ENCODE measurements at regions not wholly inside any gene's neighbourhood (a gene's known extent, or its start where the extent isn't known, plus 50 kb on each side); places are given as distances from the start of the nearest gene placed in this dataset.
"Not testable (repeated sequence)": the region's sequence is repeated elsewhere in the genome, so short reads cannot be mapped to it uniquely, and the experiment has no call there.

GRCh38 chr6:141938664-141939063 lies 194.1 kb upstream of the GJE1 start:
- Histone ChIP-seq H3K9me3 (ENCODE audit: low read length) (0 out of 2 replicates have a peak, but pooled peaks cover 2% of the 10 kb centered on the region), H3K79me2 (ENCODE audit: low read length) (no peaks in the 10 kb centered on the region), H2AFZ (ENCODE audit: low read length) (no peak overlapping the region), H4K20me1 (ENCODE audit: insufficient read depth, low read depth, low read length) (no peaks in the 10 kb centered on the region), H3K4me2 (ENCODE audit: low read depth, low read length, poor library complexity, severe bottlenecking) (no peak overlapping the region), H3K27ac (ENCODE audit: low read length) (no peak overlapping the region), H3K36me3 (ENCODE audit: insufficient read depth, low read length) (no peaks in the 10 kb centered on the region), H3K9ac (ENCODE audit: low read length) (no peak overlapping the region), H3K9me2 (replicated peaks; ENCODE audit: insufficient read depth, low read length) (no peaks in the 10 kb centered on the region), H3K4me3 (ENCODE audit: low read length) (no peak overlapping the region), H3K27me3 (ENCODE audit: low read length) (no peaks in the 10 kb centered on the region), H3K4me1 (ENCODE audit: low read length) (no peaks in the 10 kb centered on the region)
- no peak for DNase-seq

GRCh38 chr6:141932685-141933084 lies 200.0 kb upstream of the GJE1 start:
- Histone ChIP-seq H3K27me3 (ENCODE audit: low read length) (no peaks in the 10 kb centered on the region), H3K79me2 (ENCODE audit: low read length) (no peaks in the 10 kb centered on the region), H4K20me1 (ENCODE audit: insufficient read depth, low read depth, low read length) (no peaks in the 10 kb centered on the region), H3K9me3 (ENCODE audit: low read length) (no peaks in the 10 kb centered on the region), H3K9ac (ENCODE audit: low read length) (no peak overlapping the region), H3K4me1 (ENCODE audit: low read length) (no peaks in the 10 kb centered on the region), H3K36me3 (ENCODE audit: insufficient read depth, low read length) (no peaks in the 10 kb centered on the region), H3K4me3 (ENCODE audit: low read length) (no peak overlapping the region), H3K9me2 (replicated peaks; ENCODE audit: insufficient read depth, low read length) (no peaks in the 10 kb centered on the region), H3K27ac (ENCODE audit: low read length) (no peak overlapping the region), H2AFZ (ENCODE audit: low read length) (no peak overlapping the region), H3K4me2 (ENCODE audit: low read depth, low read length, poor library complexity, severe bottlenecking) (no peak overlapping the region)
- DNase-seq = no peak

- H3K27ac ChIP-seq (ENCODE audit: low read length); H3K4me3 ChIP-seq (ENCODE audit: low read length); H3K4me1 ChIP-seq (ENCODE audit: low read length); H3K27me3 ChIP-seq (ENCODE audit: low read length); H4K20me1 ChIP-seq (ENCODE audit: insufficient read depth, low read depth, low read length); H3K79me2 ChIP-seq (ENCODE audit: low read length); H3K9me2 ChIP-seq (replicated peaks; ENCODE audit: insufficient read depth, low read length); H3K9me3 ChIP-seq (ENCODE audit: low read length); H3K36me3 ChIP-seq (ENCODE audit: insufficient read depth, low read length); DNase-seq; H3K4me2 ChIP-seq (ENCODE audit: low read depth, low read length, poor library complexity, severe bottlenecking); H2AFZ ChIP-seq (ENCODE audit: low read length); H3K9ac ChIP-seq (ENCODE audit: low read length): not testable (repeated sequence)
Observed at GRCh38 chr6:141926200-141926900, 206.4 kb upstream of the GJE1 start.

GRCh38 chr6:141925001-141925400 lies 207.7 kb upstream of the GJE1 start:
- no peaks in the 10 kb centered on the region for H3K27me3 ChIP-seq (ENCODE audit: low read length)
- H3K79me2 ChIP-seq (ENCODE audit: low read length) = no peaks in the 10 kb centered on the region
- no peak overlapping the region for H3K4me2 ChIP-seq (ENCODE audit: low read depth, low read length, poor library complexity, severe bottlenecking)
- DNase-seq = no peak
- H3K4me3 ChIP-seq (ENCODE audit: low read length) = no peak overlapping the region
- no peak overlapping the region for H2AFZ ChIP-seq (ENCODE audit: low read length)
- no peaks in the 10 kb centered on the region for H3K4me1 ChIP-seq (ENCODE audit: low read length)
- H3K9me3 ChIP-seq (ENCODE audit: low read length) = 0 out of 2 replicates have a peak, but pooled peaks cover 5% of the 10 kb centered on the region
- H3K9me2 ChIP-seq (replicated peaks; ENCODE audit: insufficient read depth, low read length) = no peaks in the 10 kb centered on the region
- no peak overlapping the region for H3K27ac ChIP-seq (ENCODE audit: low read length)
- H4K20me1 ChIP-seq (ENCODE audit: insufficient read depth, low read depth, low read length) = no peaks in the 10 kb centered on the region
- no peak overlapping the region for H3K9ac ChIP-seq (ENCODE audit: low read length)
- H3K36me3 ChIP-seq (ENCODE audit: insufficient read depth, low read length) = no peaks in the 10 kb centered on the region

- Histone ChIP-seq H3K27ac (ENCODE audit: low read length) (no peak overlapping the region), H3K79me2 (ENCODE audit: low read length) (no peaks in the 10 kb centered on the region), H3K4me2 (ENCODE audit: low read depth, low read length, poor library complexity, severe bottlenecking) (no peak overlapping the region), H3K4me1 (ENCODE audit: low read length) (no peaks in the 10 kb centered on the region), H3K36me3 (ENCODE audit: insufficient read depth, low read length) (no peaks in the 10 kb centered on the region), H2AFZ (ENCODE audit: low read length) (no peak overlapping the region), H3K9me2 (replicated peaks; ENCODE audit: insufficient read depth, low read length) (no peaks in the 10 kb centered on the region), H3K4me3 (ENCODE audit: low read length) (no peak overlapping the region), H3K9ac (ENCODE audit: low read length) (no peak overlapping the region), H3K9me3 (ENCODE audit: low read length) (0 out of 2 replicates have a peak, but pooled peaks cover 5% of the 10 kb centered on the region), H3K27me3 (ENCODE audit: low read length) (no peaks in the 10 kb centered on the region), H4K20me1 (ENCODE audit: insufficient read depth, low read depth, low read length) (no peaks in the 10 kb centered on the region)
- no peak for DNase-seq
Observed at GRCh38 chr6:141922898-141923297, 209.8 kb upstream of the GJE1 start.

- H3K9me2 ChIP-seq (replicated peaks; ENCODE audit: insufficient read depth, low read length); H3K36me3 ChIP-seq (ENCODE audit: insufficient read depth, low read length); H3K27ac ChIP-seq (ENCODE audit: low read length); DNase-seq; H2AFZ ChIP-seq (ENCODE audit: low read length); H3K9me3 ChIP-seq (ENCODE audit: low read length); H3K79me2 ChIP-seq (ENCODE audit: low read length); H3K4me2 ChIP-seq (ENCODE audit: low read depth, low read length, poor library complexity, severe bottlenecking); H3K4me3 ChIP-seq (ENCODE audit: low read length); H3K4me1 ChIP-seq (ENCODE audit: low read length); H4K20me1 ChIP-seq (ENCODE audit: insufficient read depth, low read depth, low read length); H3K27me3 ChIP-seq (ENCODE audit: low read length); H3K9ac ChIP-seq (ENCODE audit: low read length): not testable (repeated sequence)
Observed at GRCh38 chr6:141916682-141917505, 215.8 kb upstream of the GJE1 start.

- Histone ChIP-seq H3K79me2 (ENCODE audit: low read length) (no peaks in the 10 kb centered on the region), H3K9me3 (ENCODE audit: low read length) (no peaks in the 10 kb centered on the region), H3K4me3 (ENCODE audit: low read length) (no peak overlapping the region), H3K27me3 (ENCODE audit: low read length) (no peaks in the 10 kb centered on the region), H3K9ac (ENCODE audit: low read length) (no peak overlapping the region), H4K20me1 (ENCODE audit: insufficient read depth, low read depth, low read length) (no peaks in the 10 kb centered on the region), H3K9me2 (replicated peaks; ENCODE audit: insufficient read depth, low read length) (no peaks in the 10 kb centered on the region), H3K27ac (ENCODE audit: low read length) (no peak overlapping the region), H2AFZ (ENCODE audit: low read length) (no peak overlapping the region), H3K4me2 (ENCODE audit: low read depth, low read length, poor library complexity, severe bottlenecking) (no peak overlapping the region), H3K36me3 (ENCODE audit: insufficient read depth, low read length) (no peaks in the 10 kb centered on the region), H3K4me1 (ENCODE audit: low read length) (no peaks in the 10 kb centered on the region)
- no peak for DNase-seq
Observed at GRCh38 chr6:141914646-141915045, 218.1 kb upstream of the GJE1 start.

GRCh38 chr6:141906569-141907080 lies 226.1 kb upstream of the GJE1 start:
- H4K20me1 ChIP-seq (ENCODE audit: insufficient read depth, low read depth, low read length) = no peaks in the 10 kb centered on the region
- H3K9ac ChIP-seq (ENCODE audit: low read length) = no peak overlapping the region
- H3K27me3 ChIP-seq (ENCODE audit: low read length) = no peaks in the 10 kb centered on the region

More at GRCh38 chr6:141906569-141907080, 226.1 kb upstream of the GJE1 start:
- Histone ChIP-seq H2AFZ (ENCODE audit: low read length) (no peak overlapping the region), H3K4me2 (ENCODE audit: low read depth, low read length, poor library complexity, severe bottlenecking) (no peak overlapping the region), H3K4me3 (ENCODE audit: low read length) (no peak overlapping the region), H3K9me3 (ENCODE audit: low read length) (no peaks in the 10 kb centered on the region; the same call in 1 of the 2 replicates), H3K27ac (ENCODE audit: low read length) (no peak overlapping the region), H3K9me2 (replicated peaks; ENCODE audit: insufficient read depth, low read length) (no peaks in the 10 kb centered on the region; the same call in 1 of the 2 replicates), H3K36me3 (ENCODE audit: insufficient read depth, low read length) (no peaks in the 10 kb centered on the region), H3K79me2 (ENCODE audit: low read length) (no peaks in the 10 kb centered on the region), H3K4me1 (ENCODE audit: low read length) (no peaks in the 10 kb centered on the region)
- DNase-seq = no peak

Data from Karpas-422 (cell line).